Liver (tissue), 8 donors: ENCODE measurements at regions not wholly inside any gene's neighbourhood (a gene's known extent, or its start where the extent isn't known, plus 50 kb on each side); places are given as distances from the start of the nearest gene placed in this dataset.

Experiments
- DNase-seq: peaks from one replicate; pipeline ENCODE4 v3.0.0-alpha.2; 2017; ENCODE audit warnings: low spot score
- H3K27ac ChIP-seq, 2 donors: one replicate each; pipeline ENCODE4 v1.7.0; 2013; ENCODE audit warnings: inconsistent platforms in 2 of 2, low read length in 2 of 2, control low read depth in 1 of 2, low read depth in 1 of 2, mild to moderate bottlenecking in 1 of 2
- H3K27me3 ChIP-seq, 4 donors: one replicate each; pipeline versions ENCODE4 v1.6.1 to v1.7.0; 2013; ENCODE audit warnings: low read length in 3 of 4, inconsistent platforms in 1 of 4, mild to moderate bottlenecking in 1 of 4, moderate library complexity in 1 of 4; ENCODE audit not compliant: control insufficient read depth in 4 of 4, insufficient read depth in 4 of 4
- H3K36me3 ChIP-seq, 4 donors: one replicate each; pipeline versions ENCODE4 v1.6.1 to v1.7.0; 2013; ENCODE audit warnings: low read length in 3 of 4, mild to moderate bottlenecking in 3 of 4, low read depth in 1 of 4, moderate library complexity in 1 of 4; ENCODE audit not compliant: control insufficient read depth in 4 of 4, insufficient read depth in 3 of 4
- H3K4me1 ChIP-seq, 4 donors: one replicate each; pipeline versions ENCODE4 v1.6.1 to v1.7.0; 2013; ENCODE audit warnings: low read length in 3 of 4, mild to moderate bottlenecking in 3 of 4, moderate library complexity in 1 of 4; ENCODE audit not compliant: control insufficient read depth in 4 of 4, insufficient read depth in 4 of 4
- H3K4me3 ChIP-seq, 3 donors: one replicate each; pipeline versions ENCODE4 v1.6.1 to v1.7.0; 2013; ENCODE audit warnings: low read length in 3 of 3, control low read depth in 1 of 3, low read depth in 1 of 3, mild to moderate bottlenecking in 1 of 3
- H3K9ac ChIP-seq, 2 donors: one replicate each; pipeline ENCODE4 v1.7.0; 2013; ENCODE audit warnings: low read length in 2 of 2, mild to moderate bottlenecking in 2 of 2, moderate library complexity in 2 of 2, control low read depth in 1 of 2, low read depth in 1 of 2
- H3K9me3 ChIP-seq, 4 donors: one replicate each; pipeline versions ENCODE4 v1.6.1 to v1.7.0; 2013; ENCODE audit warnings: low read length in 3 of 4; ENCODE audit not compliant: control insufficient read depth in 4 of 4
- EGR1 ChIP-seq, 2 donors: IDR thresholded peaks; 2 replicates each; pipeline ENCODE4 v1.6.1; 2016 to 2018; ENCODE audit warnings: antibody characterized with exemption in 2 of 2, low read depth in 2 of 2
- FOXA1 ChIP-seq: IDR thresholded peaks from 2 replicates; pipeline ENCODE4 v1.6.1; 2016; ENCODE audit warnings: antibody characterized with exemption
- FOXA2 ChIP-seq: IDR thresholded peaks from 2 replicates; pipeline ENCODE4 v1.6.1; 2016; ENCODE audit warnings: antibody characterized with exemption
- GABPA ChIP-seq, 2 donors: IDR thresholded peaks in 1 of 2; conservative IDR thresholded peaks in 1 of 2; 2 replicates each; pipeline ENCODE4 v1.6.1; 2016; ENCODE audit warnings: antibody characterized with exemption in 2 of 2, mild to moderate bottlenecking in 1 of 2, moderate library complexity in 1 of 2
- HNF4G ChIP-seq: IDR thresholded peaks from 2 replicates; pipeline ENCODE4 v1.6.1; 2016; ENCODE audit warnings: antibody characterized with exemption
- JUND ChIP-seq, 2 donors: IDR thresholded peaks; 2 replicates each; pipeline ENCODE4 v1.6.1; 2016; ENCODE audit warnings: antibody characterized with exemption in 2 of 2
- NR2F2 ChIP-seq: IDR thresholded peaks from 2 replicates; pipeline ENCODE4 v1.6.1; 2016; ENCODE audit warnings: antibody characterized with exemption
- RAD21 ChIP-seq, 2 donors: IDR thresholded peaks; 2 replicates each; pipeline ENCODE4 v1.6.1; 2016; ENCODE audit warnings: antibody characterized with exemption in 2 of 2, mild to moderate bottlenecking in 2 of 2
- RXRA ChIP-seq, 2 donors: IDR thresholded peaks; 2 replicates each; pipeline ENCODE4 v1.6.1; 2017 to 2018; ENCODE audit warnings: antibody characterized with exemption in 2 of 2, mild to moderate bottlenecking in 1 of 2
- SP1 ChIP-seq: IDR thresholded peaks from 2 replicates; pipeline ENCODE4 v1.6.1; 2018; ENCODE audit warnings: antibody characterized with exemption, mild to moderate bottlenecking
- TAF1 ChIP-seq: conservative IDR thresholded peaks from 2 replicates; pipeline ENCODE4 v1.6.1; 2016; ENCODE audit warnings: antibody characterized with exemption, mild to moderate bottlenecking
- YY1 ChIP-seq: IDR thresholded peaks from 2 replicates; pipeline ENCODE4 v1.6.1; 2016; ENCODE audit warnings: antibody characterized with exemption, mild to moderate bottlenecking
- WGBS: extraction: QIAGEN DNeasy Blood & Tissue Kit; methylation state at CpG from one replicate; pipeline ENCODE4 v1.1.7; 2013; 5-methylcytosine and 5-hydroxymethylcytosine counted together
- TF ChIP-seq, protein P1 (sequence below): IDR thresholded peaks from 2 replicates; pipeline ENCODE4 v1.6.1; 2016; ENCODE audit warnings: antibody characterized with exemption
- TF ChIP-seq, protein P2 (sequence below): IDR thresholded peaks from 2 replicates; pipeline ENCODE4 v1.6.1; 2016; ENCODE audit warnings: antibody characterized with exemption
- TF ChIP-seq, protein P3 (sequence below): IDR thresholded peaks from 2 replicates; pipeline ENCODE4 v1.6.1; 2016; ENCODE audit warnings: antibody characterized with exemption, mild to moderate bottlenecking
- TF ChIP-seq, protein P4 (sequence below): IDR thresholded peaks from 2 replicates; pipeline ENCODE4 v1.6.1; 2016; ENCODE audit warnings: antibody characterized with exemption
- TF ChIP-seq, protein P5 (sequence below): fragments of 150-350 bp; IDR thresholded peaks from 2 replicates; pipeline ENCODE4 v1.5.1; 2017; ENCODE audit warnings: improper control_type of control experiment, low read depth, low read length; ENCODE audit not compliant: missing input control
- donor health status: healthy.
- donor health status: healthy.
- donor health status: healthy.
- donor health status: healthy.
- donor health status: healthy.

DNA sequence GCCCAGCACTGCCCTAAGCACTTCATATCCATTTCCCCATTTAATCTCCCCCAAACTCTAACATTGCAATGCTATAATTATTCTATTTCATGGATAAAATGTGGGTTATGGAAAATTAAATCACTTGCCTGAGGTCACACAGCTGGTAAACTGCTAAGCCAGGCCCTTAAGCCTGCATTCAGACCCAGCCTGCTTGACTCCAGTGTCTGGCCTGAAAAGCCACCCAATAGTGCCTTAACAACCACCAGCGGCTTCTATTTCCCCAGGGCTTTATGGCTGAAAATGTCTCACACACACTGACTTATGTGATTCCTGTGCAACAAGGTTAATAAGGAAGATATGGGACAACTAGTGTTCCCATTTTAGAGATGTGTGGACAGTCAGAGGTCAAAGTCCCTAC is 178.5 kb upstream of the SNX19 start:
- H3K4me1 ChIP-seq: no peaks in the 10 kb centered on the region
- 77% methylated on average over 1 of the region's 1 CpG for WGBS
- no peaks in the 10 kb centered on the region for H3K9me3 ChIP-seq
- H3K27ac ChIP-seq: no peak overlapping the region
- no peaks in the 10 kb centered on the region for H3K27me3 ChIP-seq
- H3K9ac ChIP-seq: no peak overlapping the region
- no peak overlapping the region for H3K4me3 ChIP-seq
- DNase-seq: no peak
- TF ChIP-seq, protein P1, sequence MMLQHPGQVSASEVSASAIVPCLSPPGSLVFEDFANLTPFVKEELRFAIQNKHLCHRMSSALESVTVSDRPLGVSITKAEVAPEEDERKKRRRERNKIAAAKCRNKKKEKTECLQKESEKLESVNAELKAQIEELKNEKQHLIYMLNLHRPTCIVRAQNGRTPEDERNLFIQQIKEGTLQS: no peak
- TF ChIP-seq, protein P2, sequence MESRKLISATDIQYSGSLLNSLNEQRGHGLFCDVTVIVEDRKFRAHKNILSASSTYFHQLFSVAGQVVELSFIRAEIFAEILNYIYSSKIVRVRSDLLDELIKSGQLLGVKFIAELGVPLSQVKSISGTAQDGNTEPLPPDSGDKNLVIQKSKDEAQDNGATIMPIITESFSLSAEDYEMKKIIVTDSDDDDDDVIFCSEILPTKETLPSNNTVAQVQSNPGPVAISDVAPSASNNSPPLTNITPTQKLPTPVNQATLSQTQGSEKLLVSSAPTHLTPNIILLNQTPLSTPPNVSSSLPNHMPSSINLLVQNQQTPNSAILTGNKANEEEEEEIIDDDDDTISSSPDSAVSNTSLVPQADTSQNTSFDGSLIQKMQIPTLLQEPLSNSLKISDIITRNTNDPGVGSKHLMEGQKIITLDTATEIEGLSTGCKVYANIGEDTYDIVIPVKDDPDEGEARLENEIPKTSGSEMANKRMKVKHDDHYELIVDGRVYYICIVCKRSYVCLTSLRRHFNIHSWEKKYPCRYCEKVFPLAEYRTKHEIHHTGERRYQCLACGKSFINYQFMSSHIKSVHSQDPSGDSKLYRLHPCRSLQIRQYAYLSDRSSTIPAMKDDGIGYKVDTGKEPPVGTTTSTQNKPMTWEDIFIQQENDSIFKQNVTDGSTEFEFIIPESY: no peak
- TF ChIP-seq TAF1 (no peak), EGR1 (IDR thresholded peaks at IDR 0.05; ENCODE audit: low read depth in 2 of 2) (no peak), FOXA1 (no peak), HNF4G (no peak), NR2F2 (no peak)
- TF ChIP-seq, protein P3, sequence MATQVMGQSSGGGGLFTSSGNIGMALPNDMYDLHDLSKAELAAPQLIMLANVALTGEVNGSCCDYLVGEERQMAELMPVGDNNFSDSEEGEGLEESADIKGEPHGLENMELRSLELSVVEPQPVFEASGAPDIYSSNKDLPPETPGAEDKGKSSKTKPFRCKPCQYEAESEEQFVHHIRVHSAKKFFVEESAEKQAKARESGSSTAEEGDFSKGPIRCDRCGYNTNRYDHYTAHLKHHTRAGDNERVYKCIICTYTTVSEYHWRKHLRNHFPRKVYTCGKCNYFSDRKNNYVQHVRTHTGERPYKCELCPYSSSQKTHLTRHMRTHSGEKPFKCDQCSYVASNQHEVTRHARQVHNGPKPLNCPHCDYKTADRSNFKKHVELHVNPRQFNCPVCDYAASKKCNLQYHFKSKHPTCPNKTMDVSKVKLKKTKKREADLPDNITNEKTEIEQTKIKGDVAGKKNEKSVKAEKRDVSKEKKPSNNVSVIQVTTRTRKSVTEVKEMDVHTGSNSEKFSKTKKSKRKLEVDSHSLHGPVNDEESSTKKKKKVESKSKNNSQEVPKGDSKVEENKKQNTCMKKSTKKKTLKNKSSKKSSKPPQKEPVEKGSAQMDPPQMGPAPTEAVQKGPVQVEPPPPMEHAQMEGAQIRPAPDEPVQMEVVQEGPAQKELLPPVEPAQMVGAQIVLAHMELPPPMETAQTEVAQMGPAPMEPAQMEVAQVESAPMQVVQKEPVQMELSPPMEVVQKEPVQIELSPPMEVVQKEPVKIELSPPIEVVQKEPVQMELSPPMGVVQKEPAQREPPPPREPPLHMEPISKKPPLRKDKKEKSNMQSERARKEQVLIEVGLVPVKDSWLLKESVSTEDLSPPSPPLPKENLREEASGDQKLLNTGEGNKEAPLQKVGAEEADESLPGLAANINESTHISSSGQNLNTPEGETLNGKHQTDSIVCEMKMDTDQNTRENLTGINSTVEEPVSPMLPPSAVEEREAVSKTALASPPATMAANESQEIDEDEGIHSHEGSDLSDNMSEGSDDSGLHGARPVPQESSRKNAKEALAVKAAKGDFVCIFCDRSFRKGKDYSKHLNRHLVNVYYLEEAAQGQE: no peak
- H3K36me3 ChIP-seq: no peaks in the 10 kb centered on the region

DNA sequence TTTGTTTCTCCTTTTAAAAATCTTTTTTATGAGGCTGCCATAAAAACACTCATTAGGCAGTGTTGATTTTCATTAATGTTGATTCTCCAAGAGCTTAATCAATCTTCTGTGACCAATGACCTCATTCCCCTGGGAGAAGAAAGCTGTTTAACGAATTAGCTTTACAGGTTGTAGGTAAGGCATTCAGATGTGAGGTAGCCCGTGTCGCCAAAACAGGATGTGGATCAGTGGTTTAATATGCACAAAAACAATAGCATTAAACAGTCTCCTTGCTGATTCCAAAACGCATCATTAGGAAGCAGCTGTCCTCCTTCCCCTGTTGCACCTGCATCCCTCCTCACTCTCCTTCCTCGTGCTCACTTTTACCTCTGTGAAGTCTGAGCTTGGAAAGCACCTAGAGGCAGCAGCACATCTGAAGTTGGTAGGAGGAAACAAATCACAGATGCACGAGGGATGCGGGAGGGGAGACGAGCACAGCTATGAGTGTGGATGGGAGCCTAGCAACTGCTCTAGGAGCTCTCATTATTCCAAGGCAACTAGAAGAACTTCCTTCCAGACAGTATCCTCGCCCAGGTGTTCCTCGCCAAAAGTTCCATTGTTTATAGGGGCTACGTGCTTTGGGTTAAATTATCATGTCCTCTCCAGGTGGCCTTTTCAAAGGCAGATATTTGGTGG is 179.4 kb upstream of the SNX19 start:
- H3K27ac ChIP-seq: no peak overlapping the region
- no peak overlapping the region for H3K4me3 ChIP-seq
- no peaks in the 10 kb centered on the region for H3K4me1 ChIP-seq
- WGBS: 61% methylated on average over 11 of the region's 11 CpGs
- no peaks in the 10 kb centered on the region for H3K9me3 ChIP-seq
- no peak for DNase-seq
- no peaks in the 10 kb centered on the region for H3K27me3 ChIP-seq
- no peak overlapping the region for H3K9ac ChIP-seq
- no peaks in the 10 kb centered on the region for H3K36me3 ChIP-seq
- no peak for TF ChIP-seq GABPA (IDR thresholded peaks at IDR 0.05 in 1 of 2, conservative IDR thresholded peaks at IDR 0.05 in 1 of 2)
- no peak for TF ChIP-seq SP1
- no peak for TF ChIP-seq HNF4G
- TF ChIP-seq RXRA (IDR thresholded peaks at IDR 0.05): no peak
- no peak for TF ChIP-seq EGR1 (IDR thresholded peaks at IDR 0.05; ENCODE audit: low read depth in 2 of 2)
- TF ChIP-seq, protein P2: no peak
- TF ChIP-seq JUND (IDR thresholded peaks at IDR 0.05): no peak
- no peak for TF ChIP-seq FOXA1
- no peak for TF ChIP-seq FOXA2
- no peak for TF ChIP-seq TAF1
- TF ChIP-seq, protein P1: no peak
- TF ChIP-seq, protein P4, sequence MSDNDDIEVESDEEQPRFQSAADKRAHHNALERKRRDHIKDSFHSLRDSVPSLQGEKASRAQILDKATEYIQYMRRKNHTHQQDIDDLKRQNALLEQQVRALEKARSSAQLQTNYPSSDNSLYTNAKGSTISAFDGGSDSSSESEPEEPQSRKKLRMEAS: no peak
- TF ChIP-seq, protein P5, sequence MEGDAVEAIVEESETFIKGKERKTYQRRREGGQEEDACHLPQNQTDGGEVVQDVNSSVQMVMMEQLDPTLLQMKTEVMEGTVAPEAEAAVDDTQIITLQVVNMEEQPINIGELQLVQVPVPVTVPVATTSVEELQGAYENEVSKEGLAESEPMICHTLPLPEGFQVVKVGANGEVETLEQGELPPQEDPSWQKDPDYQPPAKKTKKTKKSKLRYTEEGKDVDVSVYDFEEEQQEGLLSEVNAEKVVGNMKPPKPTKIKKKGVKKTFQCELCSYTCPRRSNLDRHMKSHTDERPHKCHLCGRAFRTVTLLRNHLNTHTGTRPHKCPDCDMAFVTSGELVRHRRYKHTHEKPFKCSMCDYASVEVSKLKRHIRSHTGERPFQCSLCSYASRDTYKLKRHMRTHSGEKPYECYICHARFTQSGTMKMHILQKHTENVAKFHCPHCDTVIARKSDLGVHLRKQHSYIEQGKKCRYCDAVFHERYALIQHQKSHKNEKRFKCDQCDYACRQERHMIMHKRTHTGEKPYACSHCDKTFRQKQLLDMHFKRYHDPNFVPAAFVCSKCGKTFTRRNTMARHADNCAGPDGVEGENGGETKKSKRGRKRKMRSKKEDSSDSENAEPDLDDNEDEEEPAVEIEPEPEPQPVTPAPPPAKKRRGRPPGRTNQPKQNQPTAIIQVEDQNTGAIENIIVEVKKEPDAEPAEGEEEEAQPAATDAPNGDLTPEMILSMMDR: no peak
- TF ChIP-seq RAD21 (IDR thresholded peaks at IDR 0.05): no peak
- TF ChIP-seq YY1: no peak
- TF ChIP-seq, protein P3: no peak
